Mucosa of descending colon (tissue), 3 donors: ENCODE measurements at regions not wholly inside any gene's neighbourhood (a gene's known extent, or its start where the extent isn't known, plus 50 kb on each side); places are given as distances from the start of the nearest gene placed in this dataset.

Experiments used
- ATAC-seq: fragments of 200-7000 bp; cut with Tn5 transposase; one replicate; pipeline ENCODE4 v1.9.1; 2020; ENCODE audit warnings: mild to moderate bottlenecking, moderate library complexity
- DNase-seq, 3 donors: peaks; one replicate each; pipeline ENCODE4 v3.0.0-alpha.2; 2020
- H3K36me3 ChIP-seq: fragments of 200-600 bp; one replicate; pipeline ENCODE4 v1.8.0; 2021; ENCODE audit warnings: low read depth, mild to moderate bottlenecking
- H3K4me1 ChIP-seq: fragments of 200-600 bp; one replicate; pipeline ENCODE4 v1.8.0; 2021; ENCODE audit warnings: low read depth, mild to moderate bottlenecking
- H3K4me3 ChIP-seq: fragments of 200-600 bp; one replicate; pipeline ENCODE4 v1.8.0; 2021; ENCODE audit warnings: mild to moderate bottlenecking
- H3K9me3 ChIP-seq: fragments of 200-600 bp; one replicate; pipeline ENCODE4 v1.8.0; 2021; ENCODE audit warnings: mild to moderate bottlenecking
- intact Hi-C, 2 donors: fragments of 100-400 bp; cut with DNase I in 1 of 2; cut with micrococcal nuclease in 1 of 2; formaldehyde crosslinking; loops; one replicate each; pipeline versions ENCODE4 v1.11.0 to v1.11.1; 2022; cut with DNase I, micrococcal nuclease
- TF ChIP-seq, protein P1 (sequence below): fragments of 200-600 bp; IDR thresholded peaks from one replicate; pipeline ENCODE4 v1.8.0; 2022; ENCODE audit warnings: antibody characterized with exemption, mild to moderate bottlenecking
- donor health status: DM: no; HTN: no; CAD: no; lungs with moderate emphysema.
- donor health status: DM: no; HTN: no; CAD: no.
- donor health status: DM: no; HTN: yes; CAD: no.

DNA sequence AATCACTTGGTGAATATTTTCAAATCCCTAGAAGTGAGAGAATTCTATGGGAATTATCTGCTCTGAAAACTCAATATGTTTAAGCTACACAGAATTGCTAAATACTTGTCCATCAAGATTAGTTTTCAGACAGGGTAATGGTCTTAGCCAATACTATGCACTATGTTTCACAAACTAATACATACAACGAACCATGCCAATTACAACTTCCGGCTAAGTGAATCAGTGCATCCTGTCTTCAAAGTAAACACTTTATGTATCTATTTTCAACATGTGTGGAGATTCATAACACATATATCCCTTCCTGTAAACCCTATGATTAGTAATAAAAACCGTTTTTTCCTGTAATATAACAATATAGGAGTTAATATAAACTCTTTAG lies 181.5 kb downstream of the POSTN start:
- TF ChIP-seq, protein P1, sequence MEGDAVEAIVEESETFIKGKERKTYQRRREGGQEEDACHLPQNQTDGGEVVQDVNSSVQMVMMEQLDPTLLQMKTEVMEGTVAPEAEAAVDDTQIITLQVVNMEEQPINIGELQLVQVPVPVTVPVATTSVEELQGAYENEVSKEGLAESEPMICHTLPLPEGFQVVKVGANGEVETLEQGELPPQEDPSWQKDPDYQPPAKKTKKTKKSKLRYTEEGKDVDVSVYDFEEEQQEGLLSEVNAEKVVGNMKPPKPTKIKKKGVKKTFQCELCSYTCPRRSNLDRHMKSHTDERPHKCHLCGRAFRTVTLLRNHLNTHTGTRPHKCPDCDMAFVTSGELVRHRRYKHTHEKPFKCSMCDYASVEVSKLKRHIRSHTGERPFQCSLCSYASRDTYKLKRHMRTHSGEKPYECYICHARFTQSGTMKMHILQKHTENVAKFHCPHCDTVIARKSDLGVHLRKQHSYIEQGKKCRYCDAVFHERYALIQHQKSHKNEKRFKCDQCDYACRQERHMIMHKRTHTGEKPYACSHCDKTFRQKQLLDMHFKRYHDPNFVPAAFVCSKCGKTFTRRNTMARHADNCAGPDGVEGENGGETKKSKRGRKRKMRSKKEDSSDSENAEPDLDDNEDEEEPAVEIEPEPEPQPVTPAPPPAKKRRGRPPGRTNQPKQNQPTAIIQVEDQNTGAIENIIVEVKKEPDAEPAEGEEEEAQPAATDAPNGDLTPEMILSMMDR: no peak
- intact Hi-C loops: no loop called here
- Histone ChIP-seq H3K36me3 (no peaks in the 10 kb centered on the region), H3K9me3 (no peaks in the 10 kb centered on the region), H3K4me1 (no peaks in the 10 kb centered on the region), H3K4me3 (no peak overlapping the region)
- ATAC-seq (no peak), DNase-seq (no peak)

DNA sequence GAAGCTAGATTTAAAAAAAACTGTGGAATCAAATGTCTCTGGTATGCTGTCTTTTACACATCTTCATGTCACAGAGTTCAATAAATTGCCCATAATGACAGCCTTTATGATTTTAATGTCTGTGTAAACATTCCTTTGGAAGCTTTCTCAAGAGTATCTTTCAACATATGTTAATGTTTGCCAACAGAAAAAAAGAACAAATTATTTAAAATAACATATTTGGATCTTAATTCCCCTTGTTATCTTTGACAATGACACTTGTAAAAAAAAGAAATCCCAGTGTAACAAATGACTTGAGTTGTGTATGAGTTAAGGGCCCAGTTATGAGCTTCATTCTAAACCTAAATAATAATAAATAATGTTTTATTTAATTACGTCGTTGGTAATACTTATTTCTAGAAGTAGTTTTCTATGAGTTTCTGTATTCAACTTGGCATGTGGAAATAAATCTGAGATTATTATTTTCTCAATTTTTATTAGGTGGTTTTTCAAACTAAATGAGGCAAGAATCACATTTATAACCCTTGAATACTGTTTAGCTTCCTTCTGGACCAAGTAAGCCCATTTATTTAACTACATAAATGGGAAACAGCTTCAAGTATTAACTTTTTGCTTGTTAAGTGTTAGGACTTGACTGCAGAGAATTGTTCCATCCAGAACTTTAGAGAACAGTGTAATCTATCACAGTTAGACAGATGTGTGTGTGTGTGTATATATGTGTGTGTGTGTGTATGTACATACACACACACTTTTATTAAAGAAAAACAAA lies 182.1 kb downstream of the POSTN start:
- no peak overlapping the region for H3K4me3 ChIP-seq
- TF ChIP-seq, protein P1: no peak
- ATAC-seq (no peak), DNase-seq (no peak)
- H3K4me1 ChIP-seq: no peaks in the 10 kb centered on the region
- no peaks in the 10 kb centered on the region for H3K36me3 ChIP-seq
- intact Hi-C loops: no loop called here
- no peaks in the 10 kb centered on the region for H3K9me3 ChIP-seq

DNA sequence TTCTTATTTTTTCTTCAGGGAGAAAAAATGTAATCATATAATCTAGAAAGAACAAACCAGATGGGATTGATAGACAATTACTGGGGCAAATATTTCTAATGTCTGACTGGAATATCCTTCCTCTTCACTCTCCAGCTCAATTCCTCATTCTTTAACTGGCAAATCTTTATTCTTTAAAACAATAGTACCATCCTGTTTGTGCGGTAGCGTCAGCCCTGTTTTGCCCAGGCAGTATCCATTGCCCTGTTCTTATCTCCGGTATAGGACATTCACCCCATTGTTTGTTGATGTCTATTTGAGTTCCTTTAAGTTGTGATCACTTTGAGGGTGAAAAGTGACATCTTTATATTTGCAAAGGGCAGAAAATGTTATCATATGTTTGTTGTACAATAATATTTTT lies 185.4 kb downstream of the POSTN start:
- ATAC-seq: no peak
- DNase-seq: no peak
- intact Hi-C loops: no loop called here
- H3K36me3 ChIP-seq: no peaks in the 10 kb centered on the region
- H3K4me1 ChIP-seq: no peaks in the 10 kb centered on the region
- no peak overlapping the region for H3K4me3 ChIP-seq
- no peaks in the 10 kb centered on the region for H3K9me3 ChIP-seq
- TF ChIP-seq, protein P1: no peak

DNA sequence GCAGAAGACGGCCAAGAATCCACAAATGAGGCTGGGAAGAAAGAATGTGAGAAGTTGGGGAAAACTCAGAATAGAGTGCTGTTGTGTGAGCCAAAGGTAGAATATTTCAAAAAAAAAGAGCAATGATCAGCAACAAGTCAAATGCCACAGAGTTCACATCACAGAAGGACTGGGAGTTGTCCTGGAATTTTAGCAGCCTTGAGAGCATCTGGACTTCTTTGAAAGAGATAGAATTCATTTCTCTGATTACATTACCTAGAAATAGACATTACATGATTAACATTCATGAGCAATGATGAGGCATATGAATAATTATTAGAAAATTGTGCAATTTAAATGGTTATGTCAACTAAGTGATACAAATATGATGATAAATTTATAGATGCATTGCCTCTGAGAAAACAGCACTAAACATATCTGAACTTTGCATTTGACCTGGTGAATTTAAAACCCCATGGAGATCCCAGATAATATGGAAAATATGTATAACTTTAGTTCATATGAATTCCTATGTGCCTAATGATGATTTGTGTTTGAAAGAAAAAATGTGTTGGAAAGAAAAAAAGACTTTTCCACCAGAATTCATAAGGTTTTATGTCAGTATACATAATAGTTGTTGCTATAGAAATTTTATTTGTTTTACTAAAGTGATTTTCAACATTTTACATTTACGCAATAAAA lies 186.2 kb downstream of the POSTN start:
- Histone ChIP-seq H3K4me1 (no peaks in the 10 kb centered on the region), H3K36me3 (no peaks in the 10 kb centered on the region), H3K4me3 (no peak overlapping the region), H3K9me3 (no peaks in the 10 kb centered on the region)
- no peak for ATAC-seq
- intact Hi-C loops: no loop called here
- DNase-seq: no peak
- TF ChIP-seq, protein P1: no peak

DNA sequence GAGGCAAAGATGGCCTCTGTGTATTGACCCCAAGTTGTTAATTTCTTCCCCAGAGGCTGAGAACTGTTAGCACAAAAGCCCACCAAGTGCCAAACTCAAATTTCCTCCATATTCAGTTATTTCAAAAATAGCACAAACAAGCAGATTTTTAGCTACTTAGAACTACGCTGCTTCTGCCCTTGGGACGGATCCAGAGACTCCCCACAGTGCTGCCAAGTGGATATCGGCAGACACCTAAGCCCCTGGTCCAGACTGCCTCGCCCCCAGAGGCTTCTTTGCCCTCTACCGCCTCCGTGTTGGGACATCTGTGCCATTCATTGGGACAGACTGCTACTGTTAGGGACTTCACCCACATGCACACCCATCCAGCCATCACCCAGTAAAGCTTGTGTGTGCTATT lies 188.3 kb downstream of the POSTN start:
- ATAC-seq (no peak), DNase-seq (peak in 1 of 3 donors; percentile 22)
- Histone ChIP-seq H3K4me3 (no peak overlapping the region), H3K9me3 (no peaks in the 10 kb centered on the region), H3K4me1 (no peaks in the 10 kb centered on the region), H3K36me3 (no peaks in the 10 kb centered on the region)
- TF ChIP-seq, protein P1: no peak
- intact Hi-C loops: no loop called here
